GM18907 (cell line): ENCODE measurements at regions not wholly inside any gene's neighbourhood (a gene's known extent, or its start where the extent isn't known, plus 50 kb on each side); places are given as distances from the start of the nearest gene placed in this dataset.

Experiments used
- ATAC-seq: cut with Tn5 transposase; IDR thresholded peaks from one replicate; pipeline ENCODE4 v1.9.1; 2021; ENCODE audit warnings: mild to moderate bottlenecking, moderate library complexity; ENCODE audit not compliant: unreplicated experiment

GRCh38 chr5:118554981-118555380, 433.4 kb downstream of the DTWD2 start:
- no peak for ATAC-seq

DNA sequence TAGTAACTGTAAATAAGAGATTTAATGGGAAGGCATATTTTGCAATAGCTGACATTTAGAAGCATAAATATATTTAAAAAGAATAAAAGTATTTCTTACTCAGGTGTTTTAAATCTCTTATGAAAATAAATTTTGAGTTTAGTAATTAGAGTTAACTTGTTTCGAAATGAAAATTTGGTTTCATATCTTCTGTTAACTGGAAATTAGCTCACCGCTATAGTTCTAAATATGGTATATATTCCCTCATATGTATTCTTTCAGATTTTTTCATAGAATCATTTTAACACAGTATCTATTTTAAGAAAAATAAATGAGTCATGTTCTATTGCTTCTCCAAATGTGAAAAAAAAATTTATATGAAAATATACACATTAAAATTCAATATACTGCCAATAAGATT, 434.1 kb downstream of the DTWD2 start:
- ATAC-seq: no peak

DNA sequence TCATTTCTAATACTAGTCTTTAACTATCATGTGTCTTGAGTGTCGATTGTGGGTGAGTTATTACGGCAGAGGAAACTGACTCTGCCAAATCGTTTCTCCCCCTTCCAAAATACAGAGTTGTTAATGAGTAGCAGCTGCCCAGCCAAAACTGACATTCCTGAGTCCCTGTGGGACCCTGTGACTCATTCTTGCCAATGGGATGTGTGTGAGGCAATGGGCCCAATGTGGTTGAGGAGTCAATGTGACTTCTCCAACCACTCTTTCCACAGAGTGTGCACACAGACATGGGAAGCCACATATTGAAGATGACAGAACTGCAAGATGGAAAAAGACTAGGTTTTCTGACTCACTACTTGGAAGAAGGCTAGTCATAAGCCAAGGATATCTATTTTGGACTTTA, 434.7 kb downstream of the DTWD2 start:
- ATAC-seq: no peak

DNA sequence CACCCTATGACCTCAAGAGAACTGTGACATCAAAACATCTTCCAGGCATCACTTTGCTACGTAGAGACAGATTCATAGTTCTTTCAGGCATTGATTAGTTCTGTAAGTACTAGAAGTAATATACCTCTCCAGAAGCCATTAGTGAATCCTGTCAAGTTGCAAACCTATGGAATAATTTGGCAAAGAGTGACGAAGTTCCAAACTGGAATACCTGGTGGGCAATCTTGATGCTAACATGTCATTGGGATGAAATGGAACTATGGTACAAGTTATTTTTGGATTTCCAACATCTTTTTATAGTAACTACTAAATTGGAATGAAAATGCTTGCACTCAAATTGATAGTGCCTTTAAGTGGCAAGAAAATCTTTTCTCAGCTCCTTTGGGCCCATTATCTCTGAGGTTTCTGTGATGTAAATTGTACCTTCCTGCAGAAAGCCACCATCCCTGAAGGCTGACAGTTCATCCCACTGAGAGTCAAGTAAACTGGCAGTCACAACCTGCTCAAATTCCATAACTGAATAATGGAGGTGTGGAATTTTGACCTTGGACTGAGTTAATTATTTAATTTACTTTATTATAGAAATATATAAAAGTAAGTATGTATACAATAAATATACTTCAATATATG, 435.5 kb downstream of the DTWD2 start:
- ATAC-seq: no peak

DNA sequence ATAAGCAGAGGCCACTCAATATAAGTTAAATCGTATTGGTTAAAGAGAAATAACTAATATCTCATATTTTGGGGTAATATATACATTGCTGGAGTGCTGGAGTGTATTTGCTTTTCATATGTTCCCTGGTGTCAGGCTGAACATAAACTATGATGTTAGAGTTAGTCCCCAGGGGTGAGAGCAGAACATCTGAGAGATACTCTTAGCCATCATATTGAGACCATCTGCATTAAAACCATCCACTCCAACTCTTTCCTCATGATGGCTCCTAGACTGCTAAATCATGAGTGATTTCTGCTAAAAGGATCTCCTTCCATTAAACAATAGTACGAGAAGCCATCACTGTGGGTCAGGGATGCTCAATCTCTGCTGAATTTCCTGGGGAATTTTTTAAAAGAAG, 436.2 kb downstream of the DTWD2 start:
- no peak for ATAC-seq

DNA sequence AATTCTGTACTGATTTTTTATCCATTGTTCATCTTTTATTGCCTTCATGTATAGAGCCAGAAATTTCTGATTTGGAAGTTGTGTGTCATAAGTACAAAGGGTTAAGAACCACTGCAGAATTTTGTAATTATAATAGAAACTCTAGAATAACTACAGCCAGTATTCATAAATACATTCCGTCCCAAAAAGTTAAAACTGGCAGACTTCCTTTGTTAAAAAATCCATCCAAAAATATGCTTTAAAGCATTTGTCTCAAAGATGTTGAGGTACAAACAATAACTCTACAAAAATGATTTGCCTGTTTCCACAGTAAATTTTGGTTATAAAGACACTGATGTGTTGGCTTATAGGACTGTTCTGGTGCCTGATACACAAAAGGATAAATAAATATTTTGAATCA, 436.6 kb downstream of the DTWD2 start:
- ATAC-seq: no peak

DNA sequence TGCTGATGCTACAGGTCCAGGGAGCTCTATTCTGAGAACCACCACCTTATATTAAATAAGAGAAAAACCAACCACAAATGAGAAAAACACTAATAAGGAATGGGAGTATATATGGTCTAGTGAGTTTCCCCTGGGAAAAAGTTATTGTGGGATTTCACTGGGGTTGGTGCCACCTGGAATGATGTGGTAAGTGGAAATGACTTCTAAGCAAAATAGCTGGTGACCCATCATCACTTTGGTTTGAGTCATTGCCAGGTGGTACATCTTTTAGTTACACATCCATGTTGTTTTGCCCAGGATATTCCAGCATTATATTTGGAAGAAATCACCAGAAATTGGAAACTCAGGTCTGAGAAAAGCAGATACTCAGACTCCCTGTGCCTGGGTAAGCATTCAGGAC, 437.3 kb downstream of the DTWD2 start:
- ATAC-seq: no peak

DNA sequence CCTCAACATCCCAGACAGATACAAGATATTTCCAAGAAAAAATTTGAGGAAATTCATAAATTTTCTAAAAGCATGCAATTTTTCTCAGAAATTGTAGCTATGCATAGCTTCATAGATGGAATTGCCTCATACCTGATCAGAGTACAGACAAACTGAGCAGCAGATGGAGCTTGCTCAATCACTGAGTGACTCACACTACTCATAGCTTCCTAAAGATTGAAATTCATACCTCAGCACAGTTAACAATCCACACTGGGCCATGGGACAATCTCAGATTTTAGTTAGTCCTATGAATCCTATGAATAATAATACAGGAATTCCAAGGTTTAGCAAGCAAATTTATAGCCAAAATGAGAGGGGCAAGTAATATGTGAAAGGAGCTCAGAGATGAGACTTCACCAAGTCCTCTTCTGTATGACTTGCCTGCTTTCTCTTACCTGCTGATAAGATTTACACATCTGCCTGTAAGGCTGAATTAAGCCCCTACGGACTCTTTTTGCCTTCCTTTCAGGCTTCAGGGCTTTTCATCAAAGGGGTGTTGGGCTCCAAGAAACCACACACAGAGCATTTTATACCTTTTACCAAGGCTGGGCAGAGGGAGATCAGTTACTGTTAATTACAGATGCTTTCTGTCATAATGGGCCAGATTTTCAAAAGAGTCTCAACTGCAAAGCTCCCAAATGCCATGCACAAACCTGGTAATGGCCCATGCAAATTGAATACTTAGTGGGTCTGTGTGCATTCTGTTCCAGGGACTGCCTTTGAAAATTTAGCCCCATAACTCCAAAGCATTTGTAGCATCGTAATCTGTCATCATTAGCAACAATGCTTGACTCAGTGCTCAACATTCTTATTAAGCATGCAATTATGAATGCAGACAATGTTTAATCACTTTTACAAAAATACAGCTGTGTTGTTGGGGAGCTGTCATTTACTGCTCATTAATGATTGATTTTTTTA, 439.3 kb downstream of the DTWD2 start:
- ATAC-seq: no peak

DNA sequence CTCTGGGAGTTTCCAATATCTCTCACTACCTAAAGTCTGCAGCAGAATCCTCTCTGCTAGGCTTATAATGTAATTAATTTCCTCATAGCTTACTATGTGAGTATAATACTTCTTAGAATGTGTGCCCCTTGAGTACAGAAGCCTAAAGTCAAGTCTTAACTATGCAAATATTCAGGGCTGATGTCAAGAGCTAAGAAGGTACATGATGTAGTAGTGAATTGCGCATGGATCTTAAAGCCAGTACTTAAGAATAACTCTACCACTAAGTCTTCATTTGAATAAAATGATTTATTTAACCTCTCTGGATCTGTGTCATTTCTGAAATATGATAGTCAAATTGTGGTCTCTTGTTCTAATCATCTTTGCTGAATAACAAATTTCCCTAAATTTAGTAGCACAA, 442.9 kb downstream of the DTWD2 start:
- ATAC-seq: no peak

DNA sequence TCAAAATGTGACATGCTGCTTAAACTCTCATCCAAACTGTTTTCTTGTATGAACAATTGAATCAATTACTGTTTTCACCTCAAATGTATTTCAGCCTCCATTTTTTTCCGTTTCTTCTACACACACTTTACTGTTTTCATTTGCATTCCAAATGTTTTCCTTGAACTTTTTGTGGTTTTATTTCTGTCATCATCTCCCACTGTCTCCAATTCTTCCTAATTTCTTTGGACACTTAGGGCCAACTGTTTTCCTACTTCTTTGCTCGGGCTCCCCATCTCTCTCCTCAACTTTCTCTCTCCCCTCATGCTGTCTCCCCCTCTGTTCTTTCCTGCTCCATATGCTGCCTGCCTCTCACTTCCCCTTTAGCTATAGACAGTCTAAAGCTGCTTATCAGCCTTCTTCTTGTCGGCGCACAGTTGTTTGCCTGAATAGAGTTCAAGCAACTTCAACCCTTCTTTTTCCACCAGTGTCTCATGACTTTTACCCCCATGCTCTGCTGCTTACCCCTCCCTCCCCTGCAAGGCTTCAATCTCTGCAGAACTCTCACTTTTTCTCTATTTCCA, 443.4 kb downstream of the DTWD2 start:
- ATAC-seq: peak; percentile 60

DNA sequence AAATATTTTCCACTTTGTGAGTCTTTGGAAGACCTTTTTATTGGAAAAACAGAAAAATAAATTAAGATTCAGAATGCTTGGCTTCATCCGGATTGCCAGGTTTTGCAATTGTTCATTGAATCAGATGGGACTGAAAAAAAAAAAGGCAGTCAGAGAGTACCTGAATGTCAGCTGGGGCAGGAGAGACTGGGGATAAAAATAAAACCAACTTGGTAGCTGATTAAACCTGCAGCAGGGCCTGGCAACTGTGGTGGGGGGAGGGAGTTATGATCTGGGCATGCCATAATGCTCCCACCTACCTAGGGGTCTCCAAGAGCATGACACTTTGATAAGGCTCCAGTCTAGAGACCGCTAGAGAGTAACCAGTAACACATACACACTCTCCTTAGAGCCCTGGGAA, 454.4 kb downstream of the DTWD2 start:
- no peak for ATAC-seq

DNA sequence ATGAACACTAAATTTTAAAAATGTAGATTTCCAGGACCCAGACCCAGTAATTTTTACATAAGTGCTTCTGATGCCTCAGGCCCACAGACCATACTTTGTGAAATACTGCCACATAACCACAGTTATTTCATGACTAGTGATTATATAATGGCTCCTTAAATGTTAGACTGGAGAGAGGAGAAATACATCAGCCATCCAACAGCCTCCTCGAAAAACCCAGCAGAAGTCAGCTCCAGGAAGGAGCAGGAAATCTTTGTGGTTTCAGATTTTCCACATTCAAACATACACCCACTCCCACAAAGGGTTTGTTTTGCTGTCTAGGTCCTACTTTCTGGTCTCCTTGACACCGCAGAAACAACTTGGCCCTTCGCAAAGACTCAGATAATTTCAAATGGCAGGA, 455.2 kb downstream of the DTWD2 start:
- no peak for ATAC-seq

DNA sequence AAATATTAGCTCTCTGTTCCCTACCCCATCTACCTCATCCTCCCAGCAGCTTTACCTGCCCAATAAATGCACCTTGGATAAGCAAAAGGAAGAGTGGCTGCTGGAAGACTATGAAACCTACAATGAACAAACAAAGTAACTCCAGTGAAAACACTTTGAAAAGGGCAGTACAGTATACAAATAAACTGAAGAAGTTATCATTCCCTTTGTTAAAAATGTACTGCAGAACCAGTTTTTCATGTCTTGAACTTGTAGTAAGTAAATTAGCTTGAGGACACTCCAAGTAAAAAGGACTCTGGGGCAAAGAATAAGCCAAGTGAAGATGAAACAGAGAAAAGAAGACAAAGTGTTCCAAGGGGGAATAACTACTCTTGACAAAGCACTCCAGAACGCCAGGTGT, 457.1 kb downstream of the DTWD2 start:
- no peak for ATAC-seq

DNA sequence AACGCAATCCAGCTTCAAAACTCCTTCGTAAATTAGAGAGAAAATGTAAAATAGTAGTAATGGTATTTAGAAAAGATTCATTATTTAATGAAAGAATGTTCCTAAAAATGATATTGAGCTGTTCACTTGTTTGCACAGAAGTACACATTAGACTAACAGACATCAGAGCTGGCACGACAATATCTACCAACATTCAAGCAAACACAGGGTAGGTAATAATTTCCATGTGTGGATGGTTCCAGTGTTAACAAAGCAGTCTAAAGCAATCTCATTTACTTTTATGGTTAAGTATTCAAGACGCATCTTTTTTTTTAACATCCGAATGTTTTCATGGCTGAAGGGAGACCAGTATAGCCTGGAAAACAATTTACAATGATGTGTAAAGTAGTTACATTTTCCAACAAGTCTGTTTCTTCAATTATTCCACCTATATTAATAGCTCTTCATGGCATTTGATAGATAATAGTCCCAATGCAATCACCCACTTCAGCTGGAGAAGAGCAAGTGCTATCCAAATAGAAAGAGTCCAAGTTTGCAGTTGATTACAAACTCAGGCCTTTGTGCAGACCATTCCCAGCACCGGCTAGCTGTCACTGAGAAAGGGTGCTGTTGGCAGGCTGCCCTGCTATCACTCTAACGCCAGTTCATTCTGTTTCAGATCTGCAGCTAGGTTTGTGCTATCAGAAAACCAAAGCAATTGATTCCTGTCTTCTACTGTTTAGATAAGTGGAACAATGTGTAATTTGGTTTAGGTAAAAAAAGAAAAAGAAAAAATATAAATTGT, 458.8 kb downstream of the DTWD2 start:
- no peak for ATAC-seq

DNA sequence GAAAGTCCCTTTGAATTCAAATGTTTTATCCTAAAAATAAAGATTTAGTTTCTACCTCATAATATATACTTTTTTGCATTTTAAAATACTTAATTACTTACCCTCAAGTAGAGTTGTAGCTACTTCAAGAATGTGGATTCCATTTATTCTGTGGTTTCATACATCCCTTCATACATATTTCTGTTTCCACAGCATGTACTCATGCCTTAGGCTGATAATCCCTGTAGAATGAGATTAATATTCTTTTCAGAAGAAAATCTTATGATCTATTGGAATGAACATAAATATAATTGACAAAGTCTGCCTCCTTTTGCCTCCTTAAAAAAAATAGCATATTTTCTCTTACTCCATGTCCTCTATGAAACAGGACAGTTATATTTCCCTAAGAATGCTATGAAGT, 465.7 kb downstream of the DTWD2 start:
- no peak for ATAC-seq

DNA sequence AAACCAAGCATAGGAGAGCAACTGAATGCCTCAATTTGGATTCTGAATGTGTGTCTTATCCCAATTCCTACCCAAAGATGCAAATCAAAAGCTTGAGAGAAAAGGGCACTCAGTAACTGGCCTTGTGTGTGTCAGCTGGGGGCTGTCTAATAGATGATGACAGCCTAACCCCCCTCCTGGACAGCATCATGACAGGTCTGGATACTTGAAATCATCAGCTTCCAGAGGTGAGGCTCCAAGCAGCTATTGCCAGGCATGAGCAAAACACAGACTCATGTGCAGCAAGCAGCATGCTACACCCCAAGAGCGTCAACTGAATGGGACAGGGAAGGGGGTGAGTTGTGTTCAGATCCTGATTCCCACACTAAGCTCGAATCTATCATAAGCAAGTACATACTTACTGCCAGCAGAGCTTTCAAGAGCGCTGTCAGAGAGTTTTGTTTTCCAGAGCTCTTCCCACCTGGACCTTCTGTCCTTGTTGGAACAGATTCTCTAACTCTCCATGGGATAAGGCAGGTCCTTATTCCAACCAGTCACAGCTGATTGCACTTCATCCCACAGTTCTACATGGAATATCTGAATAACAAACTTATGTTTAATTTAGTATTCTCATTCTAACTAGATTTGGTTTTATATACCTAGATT, 467.5 kb downstream of the DTWD2 start:
- ATAC-seq: no peak

DNA sequence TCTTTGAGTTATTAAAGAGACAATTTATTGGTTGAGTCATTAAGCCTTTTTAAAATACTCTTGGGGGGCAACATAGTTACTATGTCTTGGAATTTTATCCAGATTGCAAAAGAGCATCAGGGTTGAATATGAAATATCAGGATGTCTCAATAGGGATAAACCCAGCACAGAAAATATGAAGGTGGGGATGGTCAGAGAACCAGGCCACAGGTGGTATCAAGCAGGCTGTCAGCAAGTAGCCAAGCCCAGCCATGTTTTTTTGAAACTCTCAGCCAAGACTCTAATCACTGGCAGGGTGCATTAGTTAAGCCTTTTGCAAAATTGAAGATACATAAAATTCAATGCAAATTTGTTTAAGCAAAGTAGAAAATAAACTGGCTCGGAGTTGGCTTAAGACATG, 468.9 kb downstream of the DTWD2 start:
- no peak for ATAC-seq

DNA sequence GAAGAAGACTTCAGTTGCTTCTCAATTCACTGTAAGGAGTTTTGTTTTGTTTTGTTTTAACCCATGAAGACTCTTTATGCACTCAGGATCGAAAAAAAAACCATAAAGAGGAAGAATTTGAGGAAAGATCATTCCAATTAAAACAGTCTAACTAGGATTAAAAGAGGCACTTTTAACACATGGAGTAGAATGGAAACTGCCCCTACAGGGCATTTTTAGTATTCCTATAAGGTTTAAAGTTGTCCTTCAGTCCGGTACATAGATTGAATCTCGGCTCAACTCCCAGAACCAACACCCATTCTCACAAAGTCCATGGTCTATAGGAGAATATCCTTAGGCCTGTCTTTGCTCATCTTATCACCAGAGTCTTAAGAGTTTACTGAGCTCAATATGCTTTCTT, 469.6 kb downstream of the DTWD2 start:
- no peak for ATAC-seq

- no peak for ATAC-seq
Observed at GRCh38 chr5:118511846-118512245, 476.5 kb downstream of the DTWD2 start.

DNA sequence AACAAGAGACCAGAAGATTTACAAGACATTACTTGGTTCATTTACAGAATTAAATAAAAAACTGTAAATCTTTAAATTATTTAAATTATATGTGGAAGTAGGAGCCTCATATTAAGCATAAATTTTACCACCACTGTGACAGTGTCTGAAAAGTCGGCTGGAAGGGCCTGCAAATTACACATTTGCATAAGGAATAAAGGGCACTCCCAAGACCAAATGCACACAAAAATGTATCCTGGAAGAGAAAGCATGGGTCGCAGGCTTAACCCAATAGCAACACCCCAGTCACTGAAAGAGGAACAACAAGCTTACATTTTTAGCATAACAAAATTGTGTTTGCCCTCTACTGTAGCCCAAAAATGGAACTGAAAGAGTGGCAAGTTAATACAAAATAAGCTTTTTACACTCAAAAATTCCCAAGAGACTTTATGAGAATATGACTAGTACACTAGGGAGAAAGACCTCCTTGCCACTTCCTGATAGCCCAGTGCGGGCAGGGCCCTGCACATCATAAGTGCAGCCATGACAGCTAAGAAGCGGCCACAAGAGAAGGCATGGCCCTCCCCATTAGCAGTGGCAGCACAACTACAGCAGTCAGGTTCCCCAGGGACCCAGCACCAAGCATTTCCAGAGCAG, 482.0 kb downstream of the DTWD2 start:
- ATAC-seq: peak; percentile 97
